Kidney capillary endothelial cell (primary cell): ENCODE measurements at regions not wholly inside any gene's neighbourhood (a gene's known extent, or its start where the extent isn't known, plus 50 kb on each side); places are given as distances from the start of the nearest gene placed in this dataset.
"Not testable (repeated sequence)": the region's sequence is repeated elsewhere in the genome, so short reads cannot be mapped to it uniquely, and the experiment has no call there.

Experiments used
- DNase-seq: peaks from one replicate; pipeline ENCODE4 v3.0.0-alpha.2; 2018; ENCODE audit warnings: low spot score

- DNase-seq, result no peak
These were observed 1009.2 kb upstream of the FANCL start for GRCh38 chr2:59250307-59250677.

DNA sequence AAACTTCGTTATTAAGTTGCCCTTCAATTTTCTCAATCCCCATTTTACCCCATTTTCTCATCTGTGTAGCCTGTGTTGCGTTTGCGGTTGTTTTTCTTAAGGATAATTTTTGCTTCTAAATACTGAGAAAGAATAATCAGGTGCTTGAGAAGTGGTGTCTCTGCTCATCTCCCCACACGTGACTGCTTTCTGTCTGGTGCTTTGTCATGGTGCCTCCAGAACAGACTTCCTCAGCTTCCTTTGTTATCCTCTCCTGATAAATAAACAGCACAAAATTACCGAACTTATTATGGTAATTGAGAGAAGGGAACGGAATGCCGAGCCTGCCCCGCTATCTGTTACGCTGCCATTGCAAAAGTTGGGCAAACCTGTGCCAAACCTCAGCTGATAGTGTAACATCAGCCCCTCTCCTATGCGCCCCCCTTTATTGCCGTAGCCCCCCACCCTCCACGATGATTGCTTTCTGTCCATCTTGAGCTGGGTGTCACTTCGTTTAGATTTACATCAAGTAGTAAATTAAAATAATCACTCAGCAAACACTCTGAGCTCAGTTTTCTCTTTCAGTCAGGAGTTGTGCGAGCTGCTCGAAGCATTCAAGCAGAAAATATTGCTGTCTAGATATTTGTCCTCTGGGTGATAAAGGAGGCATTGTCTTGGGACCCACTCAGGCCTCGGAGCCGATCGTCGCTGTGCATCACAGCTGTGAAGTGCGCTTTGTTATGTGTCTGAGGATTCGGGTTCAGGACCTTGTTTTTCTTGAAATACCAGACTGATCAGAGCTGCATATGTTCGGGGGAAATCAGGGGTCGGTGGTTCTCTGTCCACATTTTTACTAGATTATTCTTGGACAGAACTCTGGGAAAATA is 1008.5 kb upstream of the FANCL start:
- DNase-seq, result no peak

DNA sequence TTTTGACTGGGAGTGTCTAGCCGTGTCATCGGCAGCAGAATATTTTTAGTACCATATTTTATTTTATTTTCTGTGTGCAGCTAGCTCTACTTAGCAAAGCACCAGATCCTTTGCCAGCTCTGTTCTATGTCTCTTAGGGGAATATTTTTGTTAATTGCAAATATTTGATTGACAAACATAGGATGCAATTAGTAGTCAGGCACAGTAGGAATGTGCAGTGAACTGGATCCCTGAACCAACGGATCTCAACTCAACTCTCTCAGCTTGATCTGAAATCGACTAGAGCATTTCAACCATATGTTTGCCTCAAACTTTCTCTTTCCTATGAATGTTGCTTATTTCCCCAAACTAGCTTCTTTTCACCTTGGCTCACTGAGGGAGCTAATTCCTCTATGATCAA is 998.0 kb upstream of the FANCL start:
- DNase-seq, result no peak

DNA sequence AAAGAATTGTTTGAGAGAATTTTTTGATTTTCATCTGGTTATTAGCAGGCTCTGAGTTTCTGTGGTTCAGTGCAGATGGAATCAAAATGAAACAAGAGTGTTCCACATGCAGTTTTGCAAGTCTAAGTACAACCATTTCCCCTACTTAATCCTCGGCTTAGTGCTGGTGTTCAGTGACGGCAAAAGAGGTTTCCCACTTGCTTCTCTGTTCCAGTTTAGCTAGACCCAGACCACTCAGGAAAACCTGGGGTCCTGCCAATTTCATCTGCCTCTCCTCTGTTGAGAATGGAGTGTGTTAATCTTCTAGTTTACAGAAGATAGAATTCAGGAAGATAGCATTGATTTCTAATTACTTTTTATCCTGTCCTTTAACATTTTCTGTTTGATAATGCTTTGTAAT is 996.2 kb upstream of the FANCL start:
- no peak for DNase-seq

DNA sequence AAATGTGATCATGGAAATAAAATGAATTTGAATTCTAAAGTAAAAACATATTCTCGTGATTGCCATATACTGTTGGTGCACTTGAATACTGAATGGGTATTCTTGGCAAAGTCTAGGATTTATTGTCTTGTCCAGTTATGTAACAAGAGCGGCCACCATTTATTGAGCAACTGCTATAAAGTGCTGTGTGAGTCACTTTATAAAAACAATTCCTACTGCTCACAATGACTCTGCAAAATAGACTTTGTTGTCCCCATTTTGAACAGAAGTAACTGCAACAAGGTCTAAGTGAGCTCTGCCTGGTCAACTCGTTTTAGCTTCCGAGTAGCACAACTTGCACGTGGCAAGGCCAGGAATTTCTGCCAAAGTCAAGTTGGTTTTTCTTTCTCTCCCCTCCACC is 995.6 kb upstream of the FANCL start:
- DNase-seq, result no peak

DNA sequence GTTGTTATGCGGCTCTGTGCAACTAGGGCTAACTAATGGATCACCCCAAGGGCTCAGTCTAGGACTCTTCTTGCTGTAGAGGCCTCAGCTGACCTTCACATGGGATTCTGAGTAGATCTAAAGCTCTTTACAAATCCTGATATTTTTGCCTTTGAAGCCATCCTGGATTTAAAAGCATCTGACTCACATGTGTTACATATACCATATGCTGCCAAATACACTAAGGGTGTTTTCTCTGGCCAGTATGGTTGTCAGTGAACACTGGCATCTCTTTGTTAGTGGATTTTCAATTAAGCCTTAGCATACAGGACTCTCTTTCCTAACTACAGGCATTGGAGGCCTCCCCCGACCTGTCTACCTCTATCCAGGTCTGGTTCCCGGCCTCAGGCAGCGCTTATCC is 992.8 kb upstream of the FANCL start:
- DNase-seq, result no peak

DNA sequence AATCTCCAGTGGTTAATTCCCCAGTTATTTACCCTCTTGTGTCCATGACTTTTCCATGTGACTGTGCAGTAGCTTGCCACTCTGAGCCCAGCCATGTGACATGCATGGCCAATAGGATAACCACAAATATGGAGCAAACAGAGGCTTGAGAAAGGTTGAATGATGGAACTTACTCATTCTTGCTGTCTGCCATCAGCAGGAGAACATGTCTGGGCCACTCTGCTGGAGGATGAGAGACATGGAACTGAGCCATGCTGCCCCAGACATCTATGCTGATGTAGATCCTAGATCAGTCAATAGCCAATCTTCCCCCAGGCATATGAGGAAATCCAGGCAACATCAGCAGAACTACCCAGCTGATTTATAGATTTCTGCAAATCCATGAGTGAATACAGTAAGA is 992.3 kb upstream of the FANCL start:
- no peak for DNase-seq

- no peak for DNase-seq
These were observed 991.5 kb upstream of the FANCL start for GRCh38 chr2:59232394-59233165.

DNA sequence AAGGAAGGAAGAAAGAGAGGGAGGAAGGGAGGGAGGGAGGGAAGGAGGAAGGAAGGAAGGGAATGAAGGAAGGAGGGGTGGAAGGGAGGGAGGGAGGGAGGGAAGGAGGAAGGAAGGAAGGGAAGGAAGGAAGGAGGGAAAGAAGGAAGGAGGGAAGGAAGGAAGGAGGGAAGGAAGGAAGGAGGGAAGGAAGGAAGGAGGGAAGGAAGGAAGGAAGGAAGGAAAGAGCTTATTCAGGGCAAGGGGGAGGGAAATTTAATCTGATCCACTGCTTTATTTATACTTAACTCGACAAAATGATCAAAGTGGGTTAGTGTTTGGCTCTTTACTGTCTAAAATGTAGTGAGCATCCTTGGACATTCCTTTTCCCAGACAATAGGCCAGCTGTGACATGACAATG is 985.2 kb upstream of the FANCL start:
- not testable (repeated sequence) for DNase-seq

DNA sequence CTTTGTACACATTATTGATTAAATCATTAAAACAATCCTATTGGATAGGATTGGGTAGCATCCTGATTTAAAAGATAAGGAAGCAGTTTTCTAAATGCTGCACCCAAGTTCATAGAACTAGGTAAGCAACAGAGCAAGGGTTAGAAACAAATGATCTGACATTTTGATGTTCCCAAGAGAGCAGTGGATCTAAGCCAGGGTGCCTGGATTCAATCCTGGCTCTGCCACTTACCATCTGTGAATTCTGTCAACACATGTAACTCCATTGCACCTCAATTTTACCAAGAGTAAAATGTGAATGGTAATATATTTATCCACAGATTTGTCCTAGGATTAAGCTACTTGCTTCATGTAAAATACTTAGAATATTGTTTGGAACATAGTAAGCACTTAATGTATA is 982.6 kb upstream of the FANCL start:
- no peak for DNase-seq

- no peak for DNase-seq
These were observed 976.2 kb upstream of the FANCL start for GRCh38 chr2:59217360-59217759.

DNA sequence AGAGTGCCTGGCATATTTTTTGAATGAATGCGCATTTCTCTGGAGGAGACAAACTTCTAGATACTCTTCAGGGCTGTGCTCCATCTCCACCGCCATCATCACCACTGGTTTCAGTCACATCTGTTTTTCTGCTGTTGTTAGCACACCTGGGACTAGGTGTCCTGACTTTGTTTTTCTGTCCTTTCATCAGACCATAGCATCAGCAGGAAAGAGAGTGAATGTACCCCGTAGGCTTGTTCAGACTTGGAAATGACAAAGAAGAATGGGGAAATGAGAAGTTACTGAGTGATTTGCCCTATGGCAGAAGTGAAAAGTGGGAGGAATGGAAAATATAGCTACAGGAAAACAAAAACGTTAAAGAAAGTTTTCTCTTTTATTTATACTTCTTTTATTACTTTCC is 965.2 kb upstream of the FANCL start:
- no peak for DNase-seq

DNA sequence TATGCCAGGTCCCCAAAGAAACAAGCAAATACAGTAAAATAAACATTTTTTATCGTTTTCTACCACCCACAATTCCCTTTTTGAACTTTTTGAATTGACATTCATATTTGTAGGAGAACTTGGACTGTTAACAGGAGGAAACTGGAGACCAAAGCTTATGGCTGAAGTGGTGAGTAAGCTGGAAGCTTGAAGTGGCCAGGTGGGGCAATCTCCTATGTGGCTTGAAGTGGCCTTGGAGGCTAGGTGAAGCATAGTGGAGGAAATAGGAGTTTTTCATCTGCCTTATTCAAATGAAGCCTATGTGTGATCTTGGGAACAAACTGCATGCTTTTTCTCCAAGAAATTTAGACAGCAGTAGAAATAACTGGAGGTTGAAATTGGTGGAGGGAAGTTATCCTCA is 962.9 kb upstream of the FANCL start:
- DNase-seq, result no peak

GRCh38 chr2:59196491-59196890 is 955.4 kb upstream of the FANCL start:
- no peak for DNase-seq

DNA sequence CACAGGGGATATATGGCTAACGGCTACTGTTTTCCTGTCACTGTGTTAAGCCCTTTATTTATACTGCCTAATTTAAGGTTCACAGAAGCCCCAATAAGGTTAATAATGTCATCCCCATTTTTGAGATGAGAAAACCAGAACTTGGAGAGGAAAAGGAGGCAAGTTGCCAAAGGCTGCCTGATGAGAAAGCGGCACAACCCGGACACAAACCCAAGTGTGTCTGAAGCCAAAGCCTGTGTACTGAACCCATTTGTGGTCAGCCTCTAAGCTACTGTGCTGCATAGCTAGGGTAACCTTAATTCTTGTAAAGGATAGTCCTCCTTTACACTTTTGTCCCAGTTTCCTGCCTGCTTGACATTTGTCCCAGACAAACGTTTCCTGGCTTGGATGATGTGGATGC is 954.7 kb upstream of the FANCL start:
- no peak for DNase-seq

DNA sequence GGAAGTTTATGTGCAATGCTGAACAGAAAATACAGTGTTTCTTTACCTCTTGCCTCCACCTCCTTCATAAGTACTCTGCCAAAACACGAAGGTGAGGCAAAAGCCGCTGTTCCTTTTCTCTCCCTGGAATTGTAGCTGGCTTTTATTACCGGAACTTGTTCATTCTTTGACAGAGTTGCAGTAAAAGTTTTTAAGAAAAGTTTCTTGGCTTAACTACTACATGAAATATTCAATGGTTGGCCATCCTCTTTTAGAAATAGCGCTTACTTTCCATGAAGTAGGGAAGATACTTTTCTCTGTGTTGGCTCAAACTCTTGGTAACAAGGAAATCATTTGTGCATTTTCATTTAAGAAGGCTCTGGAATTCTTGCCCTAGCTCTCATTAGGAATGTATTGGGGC is 950.7 kb upstream of the FANCL start:
- DNase-seq, result no peak

GRCh38 chr2:59190518-59190917 is 949.4 kb upstream of the FANCL start:
- no peak for DNase-seq

DNA sequence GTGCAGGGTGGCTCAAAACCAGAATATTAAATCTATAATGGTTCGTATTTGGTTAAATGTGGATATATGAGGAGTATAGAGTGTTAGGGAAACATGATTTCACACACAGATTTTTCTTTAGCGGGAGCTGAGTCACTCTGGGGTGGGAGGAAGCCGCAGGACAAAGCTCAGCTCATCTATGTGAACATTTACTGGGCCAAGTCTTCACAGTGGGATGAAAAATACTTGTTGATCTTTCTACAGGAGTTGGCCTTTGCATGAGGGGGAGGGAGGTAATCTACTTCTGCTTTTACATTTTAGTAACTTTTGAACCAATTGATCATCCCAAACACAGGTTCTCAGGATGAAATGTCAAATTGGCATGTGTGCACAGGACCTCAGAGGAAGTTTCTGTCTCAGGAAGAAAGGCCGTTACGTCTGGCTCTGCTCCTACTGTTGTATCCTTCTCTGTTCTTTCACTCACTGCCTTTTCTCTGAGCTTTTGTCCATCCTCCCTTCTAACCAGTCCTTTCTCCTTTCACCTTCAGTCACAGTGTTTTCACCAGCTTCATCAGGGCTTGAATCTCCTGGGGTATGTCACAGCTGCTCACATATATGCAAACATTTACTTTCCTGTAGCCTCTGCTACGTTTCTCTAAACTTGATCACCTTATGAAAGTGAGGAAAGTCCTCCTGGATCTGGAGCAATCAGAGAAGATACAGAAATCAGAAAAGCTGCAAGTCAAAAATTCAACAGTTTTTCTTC is 943.3 kb upstream of the FANCL start:
- no peak for DNase-seq

DNA sequence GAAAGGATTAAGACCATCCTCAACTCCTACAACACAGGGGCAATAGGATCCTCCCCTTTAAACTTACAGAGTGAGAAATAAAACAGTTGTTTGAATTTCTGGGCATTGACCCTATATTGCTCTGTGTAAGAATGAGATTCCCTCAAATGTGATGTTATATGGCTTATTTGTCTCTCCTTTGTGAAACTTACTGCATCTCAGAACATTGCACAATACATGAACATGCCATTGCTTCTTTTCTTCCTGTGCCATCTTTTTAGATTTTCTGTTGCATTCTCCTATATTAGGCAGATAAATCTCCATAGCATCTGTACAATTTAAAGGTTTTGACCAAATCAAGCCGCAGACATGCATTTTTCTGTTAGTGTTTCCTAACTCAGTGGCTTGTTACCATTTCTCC is 941.9 kb upstream of the FANCL start:
- no peak for DNase-seq

DNA sequence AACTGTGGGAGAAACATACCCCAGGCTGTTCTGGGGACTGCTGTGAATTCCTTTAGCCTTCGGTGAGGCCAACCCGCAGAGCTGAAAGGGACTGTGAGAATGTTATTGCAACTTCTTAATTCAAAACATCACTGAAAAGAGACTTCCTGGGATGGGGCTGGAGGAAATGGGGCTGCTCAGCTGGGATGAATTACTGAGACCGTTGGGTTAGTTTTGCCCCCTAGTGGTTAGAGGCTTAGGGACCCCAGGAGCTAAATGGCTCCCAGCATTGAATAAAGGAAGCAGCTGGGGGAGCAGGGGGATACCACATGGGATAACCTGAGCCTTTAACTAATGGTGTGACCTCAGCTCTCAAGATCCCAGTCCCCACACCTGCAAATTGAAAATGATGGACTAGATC is 941.1 kb upstream of the FANCL start:
- no peak for DNase-seq

- no peak for DNase-seq
These were observed 940.2 kb upstream of the FANCL start for GRCh38 chr2:59181347-59181746.

GRCh38 chr2:59180621-59181020 is 939.5 kb upstream of the FANCL start:
- DNase-seq, result no peak

DNA sequence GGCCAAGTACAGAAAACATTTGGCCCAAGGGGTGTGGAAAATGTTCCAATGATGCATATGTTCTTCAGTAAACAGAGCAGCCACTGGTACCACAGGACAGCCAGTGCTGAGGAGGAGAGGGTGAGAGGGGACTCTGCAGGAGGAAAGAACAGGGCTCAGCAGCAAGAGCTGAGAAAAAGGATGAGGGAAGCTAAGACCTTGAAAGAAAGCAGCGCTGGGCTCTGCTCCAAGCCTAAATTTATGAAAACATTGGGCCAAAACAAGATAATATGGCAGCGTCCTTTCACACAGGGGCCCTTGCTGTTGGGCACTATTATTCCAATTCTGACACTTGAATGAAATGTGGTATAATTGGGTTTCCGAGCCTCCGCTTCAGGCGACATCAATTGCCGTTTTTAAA is 939.0 kb upstream of the FANCL start:
- no peak for DNase-seq
